ENCODE measurements at regions not wholly inside any gene's neighbourhood (a gene's known extent, or its start where the extent isn't known, plus 50 kb on each side); places are given as distances from the start of the nearest gene placed in this dataset.

GRCh38 chr7:131090188-131090587, 237.5 kb upstream of the MKLN1 start:
- DNase-seq = no peak

GRCh38 chr7:131090886-131091692, 236.6 kb upstream of the MKLN1 start:
- DNase-seq = no peak

GRCh38 chr7:131094685-131095084, 233.0 kb upstream of the MKLN1 start:
- DNase-seq = no peak

- no peak for DNase-seq
Observed at GRCh38 chr7:131095346-131095745, 232.3 kb upstream of the MKLN1 start.

- DNase-seq = no peak
Observed at GRCh38 chr7:131096267-131096927, 231.3 kb upstream of the MKLN1 start.

GRCh38 chr7:131097662-131098376, 229.9 kb upstream of the MKLN1 start:
- no peak for DNase-seq

GRCh38 chr7:131098527-131098926, 229.1 kb upstream of the MKLN1 start:
- no peak for DNase-seq

- DNase-seq = no peak
Observed at GRCh38 chr7:131100357-131101054, 227.2 kb upstream of the MKLN1 start.

GRCh38 chr7:131103997-131104396, 223.7 kb upstream of the MKLN1 start:
- DNase-seq = no peak

- no peak for DNase-seq
Observed at GRCh38 chr7:131104596-131105293, 222.9 kb upstream of the MKLN1 start.

- no peak for DNase-seq
Observed at GRCh38 chr7:131105294-131105798, 222.3 kb upstream of the MKLN1 start.

- peak; percentile 83 to 89 for DNase-seq
Observed at GRCh38 chr7:131105799-131106680, 221.6 kb upstream of the MKLN1 start.

- peak; percentile 51 to 54 for DNase-seq
Observed at GRCh38 chr7:131106681-131107336, 220.9 kb upstream of the MKLN1 start.

GRCh38 chr7:131107337-131108211, 220.1 kb upstream of the MKLN1 start:
- DNase-seq = peak; percentile 66 to 67

GRCh38 chr7:131108212-131108940, 219.3 kb upstream of the MKLN1 start:
- DNase-seq = no peak

GRCh38 chr7:131109011-131109758, 218.5 kb upstream of the MKLN1 start:
- DNase-seq = no peak

- DNase-seq = peak; percentile 68 to 76
Observed at GRCh38 chr7:131109759-131110296, 217.8 kb upstream of the MKLN1 start.
